Endothelial cell (in vitro differentiated cells): ENCODE measurements at regions not wholly inside any gene's neighbourhood (a gene's known extent, or its start where the extent isn't known, plus 50 kb on each side); places are given as distances from the start of the nearest gene placed in this dataset.

Experiments
- DNase-seq: peaks from one replicate; pipeline ENCODE4 v3.0.0; 2021; ENCODE audit warnings: low spot score
- H3K27ac Mint-ChIP-seq: one replicate; pipeline ENCODE4 v1.8.0; 2021; ENCODE audit warnings: mixed read lengths, inconsistent platforms; ENCODE audit not compliant: unreplicated experiment
- H3K27me3 Mint-ChIP-seq: one replicate; pipeline ENCODE4 v1.8.0; 2021; ENCODE audit warnings: mild to moderate bottlenecking, moderate library complexity, mixed read lengths, inconsistent platforms; ENCODE audit not compliant: unreplicated experiment
- H3K36me3 Mint-ChIP-seq: one replicate; pipeline ENCODE4 v1.8.0; 2021; ENCODE audit warnings: mild to moderate bottlenecking, low read depth, mixed read lengths, inconsistent platforms; ENCODE audit not compliant: unreplicated experiment
- H3K4me1 Mint-ChIP-seq: one replicate; pipeline ENCODE4 v1.8.0; 2021; ENCODE audit warnings: mild to moderate bottlenecking, mixed read lengths, inconsistent platforms; ENCODE audit not compliant: unreplicated experiment
- H3K4me3 Mint-ChIP-seq: one replicate; pipeline ENCODE4 v1.8.0; 2021; ENCODE audit warnings: mild to moderate bottlenecking, mixed read lengths, inconsistent platforms; ENCODE audit not compliant: unreplicated experiment
- H3K9me3 Mint-ChIP-seq: one replicate; pipeline ENCODE4 v1.8.0; 2021; ENCODE audit warnings: mixed read lengths, inconsistent platforms; ENCODE audit not compliant: unreplicated experiment
- CTCF ChIP-seq: fragments of 200-600 bp; sonication (generic); IDR thresholded peaks from one replicate; pipeline ENCODE4 v1.5.0; 2021; ENCODE audit warnings: antibody characterized with exemption; ENCODE audit not compliant: unreplicated experiment

- H3K27me3 Mint-ChIP-seq: no peaks in the 10 kb centered on the region
- TF ChIP-seq CTCF: no peak
These were observed 190.1 kb downstream of the LMO4 start for GRCh38 chr1:87518794-87519193.

GRCh38 chr1:87521452-87521851, 192.8 kb downstream of the LMO4 start:
- H3K4me3 Mint-ChIP-seq: no peak overlapping the region
- TF ChIP-seq CTCF: no peak
- H3K9me3 Mint-ChIP-seq: no peaks in the 10 kb centered on the region
- H3K36me3 Mint-ChIP-seq: no peaks in the 10 kb centered on the region
- H3K27me3 Mint-ChIP-seq: no peaks in the 10 kb centered on the region
- no peak overlapping the region for H3K27ac Mint-ChIP-seq
- DNase-seq: no peak
- H3K4me1 Mint-ChIP-seq: no peaks in the 10 kb centered on the region

More at GRCh38 chr1:87518794-87519193, 190.1 kb downstream of the LMO4 start:
- Mint-ChIP-seq H3K36me3 (no peaks in the 10 kb centered on the region), H3K4me3 (no peak overlapping the region), H3K4me1 (no peaks in the 10 kb centered on the region), H3K27ac (no peak overlapping the region), H3K9me3 (no peaks in the 10 kb centered on the region)
- no peak for DNase-seq

GRCh38 chr1:87523466-87523865, 194.8 kb downstream of the LMO4 start:
- H3K4me3 Mint-ChIP-seq: no peak overlapping the region
- H3K36me3 Mint-ChIP-seq: no peaks in the 10 kb centered on the region
- no peaks in the 10 kb centered on the region for H3K27me3 Mint-ChIP-seq
- H3K9me3 Mint-ChIP-seq: no peaks in the 10 kb centered on the region
- H3K27ac Mint-ChIP-seq: no peak overlapping the region
- no peak for DNase-seq
- no peak for TF ChIP-seq CTCF
- no peaks in the 10 kb centered on the region for H3K4me1 Mint-ChIP-seq

- H3K36me3 Mint-ChIP-seq: no peaks in the 10 kb centered on the region
- no peaks in the 10 kb centered on the region for H3K4me1 Mint-ChIP-seq
- no peaks in the 10 kb centered on the region for H3K9me3 Mint-ChIP-seq
- no peaks in the 10 kb centered on the region for H3K27me3 Mint-ChIP-seq
- no peak overlapping the region for H3K4me3 Mint-ChIP-seq
- TF ChIP-seq CTCF: no peak
- no peak for DNase-seq
- no peak overlapping the region for H3K27ac Mint-ChIP-seq
These were observed 195.5 kb downstream of the LMO4 start for GRCh38 chr1:87524021-87524754.

- H3K4me3 Mint-ChIP-seq: no peak overlapping the region
- DNase-seq: no peak
- H3K4me1 Mint-ChIP-seq: no peaks in the 10 kb centered on the region
- no peak overlapping the region for H3K27ac Mint-ChIP-seq
- TF ChIP-seq CTCF: no peak
- H3K36me3 Mint-ChIP-seq: no peaks in the 10 kb centered on the region
- H3K9me3 Mint-ChIP-seq: no peaks in the 10 kb centered on the region
- no peaks in the 10 kb centered on the region for H3K27me3 Mint-ChIP-seq
These were observed 200.3 kb downstream of the LMO4 start for GRCh38 chr1:87528754-87529517.
